ENCODE measurements at regions not wholly inside any gene's neighbourhood (a gene's known extent, or its start where the extent isn't known, plus 50 kb on each side); places are given as distances from the start of the nearest gene placed in this dataset.
"Not testable (repeated sequence)": the region's sequence is repeated elsewhere in the genome, so short reads cannot be mapped to it uniquely, and the experiment has no call there.

- in situ Hi-C loops (cut with HindIII; ENCODE audit: low sequenced_read_pairs): no loop called here
- no peak for DNase-seq (ENCODE audit: low read depth, low spot score)
- TF ChIP-seq CTCF (IDR thresholded peaks at IDR 0.05; ENCODE audit: low read depth, low read length): no peak
- H3K4me3 ChIP-seq (ENCODE audit: low read depth, low read length): no peak overlapping the region
These were observed 631.5 kb upstream of the ST8SIA4 start for GRCh38 chr5:101534491-101535110.

DNA sequence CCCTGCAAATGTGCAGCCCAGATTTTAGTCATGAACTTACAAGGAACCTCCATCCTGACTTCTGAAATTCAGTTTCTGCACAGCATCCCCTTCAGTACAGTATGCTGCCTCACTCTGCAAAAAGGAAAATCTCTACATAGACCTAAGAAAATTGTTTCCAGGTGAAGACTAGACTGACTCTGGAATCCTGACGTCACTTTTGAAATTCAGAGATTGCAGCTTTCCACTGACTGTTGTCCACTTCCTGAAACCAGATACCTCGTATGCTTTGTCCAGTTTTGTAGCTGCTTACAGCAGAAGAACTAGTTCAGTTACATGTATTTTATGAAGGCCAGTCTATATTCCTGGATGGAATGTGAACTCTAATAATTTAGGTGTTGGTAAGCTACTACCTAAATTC, 629.3 kb upstream of the ST8SIA4 start:
- no peak for TF ChIP-seq CTCF (IDR thresholded peaks at IDR 0.05; ENCODE audit: low read depth, low read length)
- H3K4me3 ChIP-seq (ENCODE audit: low read depth, low read length): no peak overlapping the region
- DNase-seq (ENCODE audit: low read depth, low spot score): no peak
- in situ Hi-C loops (cut with HindIII; ENCODE audit: low sequenced_read_pairs): no loop called here

DNA sequence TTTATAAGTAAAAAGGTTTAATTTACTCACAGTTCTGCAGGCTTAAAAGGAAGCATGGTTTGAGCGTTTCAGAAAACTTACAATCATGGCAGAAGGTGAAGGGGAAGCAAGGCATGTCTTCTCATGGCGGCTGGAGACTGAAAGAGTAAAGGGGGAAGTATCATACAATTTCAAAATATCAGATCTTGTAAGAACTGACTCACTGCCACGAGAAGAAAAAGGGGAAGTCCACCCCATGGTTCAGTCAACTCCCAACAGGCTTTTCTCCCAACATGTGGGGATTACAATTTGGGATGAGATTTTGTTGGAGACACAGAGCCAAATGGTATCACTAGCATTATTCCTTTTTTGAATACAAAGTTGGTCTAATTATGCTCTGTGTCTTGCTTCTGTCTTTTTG, 627.9 kb upstream of the ST8SIA4 start:
- no peak for TF ChIP-seq CTCF (IDR thresholded peaks at IDR 0.05; ENCODE audit: low read depth, low read length)
- no peak overlapping the region for H3K4me3 ChIP-seq (ENCODE audit: low read depth, low read length)
- no peak for DNase-seq (ENCODE audit: low read depth, low spot score)
- in situ Hi-C loops (cut with HindIII; ENCODE audit: low sequenced_read_pairs): no loop called here

DNA sequence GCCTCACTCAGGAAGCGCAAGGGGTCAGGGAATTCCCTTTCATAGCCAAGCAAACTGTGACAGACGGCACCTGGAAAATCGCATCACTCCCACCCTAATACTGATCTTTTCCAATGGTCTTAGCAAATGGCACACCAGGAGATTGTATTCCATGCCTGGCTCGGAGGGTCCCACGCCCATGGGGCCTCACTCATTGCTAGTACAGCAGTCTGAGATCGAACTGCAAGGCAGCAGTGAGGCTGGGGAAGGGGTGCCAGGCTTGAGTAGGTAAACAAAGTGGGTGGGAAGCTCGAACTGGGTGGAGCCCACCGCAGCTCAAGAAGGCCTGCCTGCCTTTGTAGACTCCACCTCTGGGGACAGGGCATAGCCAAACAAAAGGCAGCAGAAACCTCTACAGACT, 626.0 kb upstream of the ST8SIA4 start:
- in situ Hi-C loops (cut with HindIII; ENCODE audit: low sequenced_read_pairs); H3K4me3 ChIP-seq (ENCODE audit: low read depth, low read length): not testable (repeated sequence)

DNA sequence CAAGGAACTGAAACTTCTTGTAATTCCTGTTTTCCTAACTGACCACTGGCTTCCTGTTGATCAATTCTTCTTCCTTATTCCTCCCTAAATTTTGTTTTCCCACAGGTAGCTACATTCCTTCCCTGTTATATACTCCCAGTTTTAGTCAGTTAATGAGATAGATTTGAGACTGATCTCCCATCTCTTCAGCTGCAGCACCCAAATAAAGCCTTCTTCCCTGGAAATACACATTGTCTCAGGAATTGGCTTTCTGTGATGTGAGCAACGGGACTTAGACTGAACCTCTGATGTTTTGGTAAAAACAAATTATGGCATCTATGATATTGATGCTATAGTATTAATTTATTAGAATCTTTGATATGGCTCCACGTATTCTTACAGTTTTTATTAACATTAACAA, 617.3 kb upstream of the ST8SIA4 start:
- H3K4me3 ChIP-seq (ENCODE audit: low read depth, low read length): no peak overlapping the region
- no peak for DNase-seq (ENCODE audit: low read depth, low spot score)
- no peak for TF ChIP-seq CTCF (IDR thresholded peaks at IDR 0.05; ENCODE audit: low read depth, low read length)
- in situ Hi-C loops (cut with HindIII; ENCODE audit: low sequenced_read_pairs): no loop called here

More for the DNA sequence above, 626.0 kb upstream of the ST8SIA4 start:
- not testable (repeated sequence) for DNase-seq (ENCODE audit: low read depth, low spot score)

- in situ Hi-C loops (cut with HindIII; ENCODE audit: low sequenced_read_pairs): no loop called here
- H3K4me3 ChIP-seq (ENCODE audit: low read depth, low read length): no peak overlapping the region
- DNase-seq (ENCODE audit: low read depth, low spot score): no peak
- TF ChIP-seq CTCF (IDR thresholded peaks at IDR 0.05; ENCODE audit: low read depth, low read length): no peak
These were observed 614.7 kb upstream of the ST8SIA4 start for GRCh38 chr5:101517795-101518194.

DNA sequence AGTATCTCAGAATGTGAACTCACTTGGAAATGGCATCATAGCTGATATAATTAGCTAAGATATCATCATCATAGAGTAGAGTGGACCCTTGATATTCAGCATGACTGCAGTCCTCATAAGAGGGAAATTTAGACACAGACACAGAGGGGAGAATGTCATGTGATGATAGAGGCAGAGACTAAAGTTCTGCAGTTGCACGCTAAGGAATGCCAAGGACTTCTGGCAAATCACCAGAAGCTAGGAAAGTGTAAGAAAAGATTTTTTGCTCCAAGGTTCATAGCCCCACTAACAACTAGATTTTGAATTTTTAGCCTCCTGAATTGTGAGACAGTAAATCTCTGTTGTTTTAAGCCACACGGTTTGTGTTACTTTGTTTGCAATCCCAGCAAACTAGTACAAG, 612.6 kb upstream of the ST8SIA4 start:
- TF ChIP-seq CTCF (IDR thresholded peaks at IDR 0.05; ENCODE audit: low read depth, low read length): no peak

More for the DNA sequence above, 612.6 kb upstream of the ST8SIA4 start:
- H3K4me3 ChIP-seq (ENCODE audit: low read depth, low read length): no peak overlapping the region
- in situ Hi-C loops (cut with HindIII; ENCODE audit: low sequenced_read_pairs): no loop called here
- no peak for DNase-seq (ENCODE audit: low read depth, low spot score)

Measured in astrocyte of the spinal cord (primary cell).